Suppressor macrophage (primary cell): ENCODE measurements at regions not wholly inside any gene's neighbourhood (a gene's known extent, or its start where the extent isn't known, plus 50 kb on each side); places are given as distances from the start of the nearest gene placed in this dataset.
A peak's percentile ranks its signal among the peaks of the same experiment; 100 is the strongest.
"Not testable (repeated sequence)": the region's sequence is repeated elsewhere in the genome, so short reads cannot be mapped to it uniquely, and the experiment has no call there.

Experiments used
- DNase-seq, 4 experiments: peaks; one replicate each; pipeline ENCODE4 v3.0.0-alpha.2; 2020 to 2022

DNA sequence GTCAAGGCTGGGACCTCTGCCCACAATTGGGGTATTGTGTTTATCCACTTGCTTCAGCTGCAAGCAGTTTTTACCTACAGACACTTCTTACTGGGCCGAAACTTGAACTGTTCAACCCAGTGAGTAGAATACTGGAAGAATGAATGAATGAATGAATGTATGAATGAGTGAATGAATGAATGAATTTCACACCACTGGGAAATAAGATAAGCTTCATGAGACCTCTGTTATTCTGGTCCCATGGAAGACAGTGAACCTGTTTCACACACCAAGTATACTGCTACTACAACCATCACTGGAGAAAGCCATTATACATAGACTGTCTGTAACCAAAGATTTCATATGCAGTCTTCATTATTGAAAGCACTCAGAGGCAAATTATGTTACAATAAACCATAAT lies 295.0 kb upstream of the GULP1 start:
- DNase-seq: no peak

DNA sequence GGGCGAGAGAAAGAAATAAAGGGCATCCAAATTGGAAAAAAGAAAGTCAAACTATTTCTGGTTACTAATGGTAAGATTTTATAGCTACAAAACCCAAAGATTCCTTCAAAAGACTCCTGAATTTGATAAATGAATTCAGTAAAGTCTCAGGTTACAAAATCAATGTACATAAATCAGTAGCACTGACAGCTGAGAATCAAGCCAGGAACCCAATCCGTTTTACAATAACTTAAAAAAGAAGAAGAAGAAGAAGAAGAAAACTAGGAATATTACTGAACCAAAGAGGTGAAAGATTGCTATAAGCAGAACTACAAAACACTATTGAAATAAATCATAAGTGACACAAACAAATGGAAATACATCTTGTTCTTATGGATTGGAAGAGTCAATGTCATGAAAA lies 291.5 kb upstream of the GULP1 start:
- no peak for DNase-seq

DNA sequence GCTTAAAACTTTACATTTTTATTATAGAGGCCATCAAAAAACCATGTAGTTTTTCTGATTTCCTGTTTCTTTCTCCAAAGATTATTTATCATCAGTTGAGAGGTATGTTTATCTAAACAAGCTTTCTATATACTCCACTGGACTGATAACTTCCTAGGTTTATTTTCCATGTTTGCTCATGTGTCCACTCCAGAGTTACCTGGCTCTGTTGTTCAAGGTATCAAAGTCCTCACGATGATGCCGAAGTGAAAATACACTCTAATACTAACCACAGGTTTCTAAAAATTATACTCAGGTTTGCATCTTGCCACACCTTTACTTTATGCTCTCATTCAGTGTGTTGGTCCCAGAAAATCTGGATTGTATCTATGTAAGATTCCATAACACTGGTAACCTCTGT lies 287.9 kb upstream of the GULP1 start:
- no peak for DNase-seq

DNA sequence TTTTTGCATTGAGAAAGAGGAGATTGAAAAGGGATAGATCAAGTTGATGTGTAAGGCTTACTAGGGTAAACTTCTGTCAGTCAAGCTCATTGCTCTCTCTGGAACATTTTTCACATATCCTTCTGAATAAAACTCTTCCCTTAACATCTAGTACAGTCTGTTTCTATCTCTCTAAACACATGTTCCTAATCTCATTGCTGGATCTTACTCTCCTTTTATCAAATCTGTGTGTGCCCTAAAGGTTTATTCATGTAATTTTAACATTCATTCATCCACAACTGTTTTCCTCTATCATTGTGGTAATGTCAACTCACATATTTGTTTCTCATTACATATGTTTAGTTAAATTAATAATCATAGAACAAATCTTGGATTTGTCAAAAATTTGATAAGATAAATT lies 277.9 kb upstream of the GULP1 start:
- DNase-seq: no peak

DNA sequence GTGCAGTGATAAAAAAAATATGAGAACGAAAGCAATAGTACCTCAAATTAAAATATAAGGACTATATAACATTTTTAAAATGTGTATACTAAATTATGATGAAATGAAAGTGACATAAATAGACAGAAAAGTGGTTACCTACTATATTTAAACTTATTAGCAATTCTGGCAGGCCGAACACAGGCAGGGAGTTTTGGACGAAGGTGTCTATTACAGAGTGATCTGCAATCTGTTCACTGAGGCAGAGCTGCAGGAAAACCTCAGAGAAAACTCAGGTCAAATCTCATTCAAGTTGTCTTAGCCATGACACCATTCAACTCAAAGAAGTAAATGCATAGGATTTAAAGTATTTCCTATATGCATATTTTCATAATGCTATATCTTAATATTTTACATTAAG lies 274.8 kb upstream of the GULP1 start:
- DNase-seq: no peak

DNA sequence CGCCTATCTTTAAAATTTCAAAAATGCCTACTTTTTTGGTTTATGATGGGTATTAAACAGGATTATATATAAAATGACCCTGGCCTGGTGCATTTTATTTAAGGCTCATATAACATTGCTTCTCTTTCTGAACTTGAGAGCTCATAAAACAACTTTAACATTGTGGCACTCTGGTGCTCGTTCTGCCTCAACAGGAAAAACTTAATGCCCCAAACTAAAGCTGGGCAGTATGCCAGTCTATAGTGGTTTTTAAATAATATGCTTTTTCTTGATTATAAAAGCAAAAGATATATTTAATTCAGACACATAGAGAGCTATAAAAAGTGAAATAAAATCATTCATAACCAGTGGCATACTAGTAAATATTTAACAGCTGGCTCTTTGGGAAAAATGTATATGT lies 269.3 kb upstream of the GULP1 start:
- no peak for DNase-seq

DNA sequence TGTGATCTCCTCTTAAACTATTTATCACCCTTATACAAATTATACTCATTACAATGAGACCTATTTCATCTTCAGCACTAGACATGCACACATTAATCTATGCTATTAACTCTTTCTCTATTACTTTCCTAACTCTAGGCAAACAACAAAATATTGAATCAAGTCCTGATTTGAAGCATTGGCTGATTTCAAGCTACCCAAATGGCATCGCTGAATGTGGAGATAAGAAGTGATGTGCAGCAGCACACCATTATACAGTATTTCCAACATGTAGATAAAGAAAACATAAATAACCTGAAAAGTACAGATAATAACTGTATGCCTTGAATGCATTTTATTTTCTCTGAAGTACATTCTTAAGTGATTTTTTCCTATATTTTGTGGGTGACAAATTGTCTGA lies 268.6 kb upstream of the GULP1 start:
- DNase-seq: no peak

DNA sequence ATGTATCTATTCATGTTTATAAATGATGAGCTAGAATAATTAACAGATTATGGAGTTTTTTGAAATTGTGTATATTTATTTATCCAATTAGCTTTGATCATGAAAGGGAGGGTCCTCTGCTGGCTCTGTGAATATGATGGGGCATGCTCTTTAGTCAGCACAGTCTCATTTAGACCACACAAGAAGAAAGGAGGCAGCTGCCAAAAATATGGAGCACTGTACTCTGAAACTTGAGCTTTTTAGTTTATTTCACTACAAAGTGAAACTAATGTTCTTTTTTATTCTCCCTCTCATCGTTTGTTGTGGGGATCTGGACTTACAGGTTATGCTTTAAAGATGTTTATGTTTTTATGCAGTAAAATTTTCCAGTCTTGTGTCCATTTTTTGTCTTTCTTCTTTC lies 266.9 kb upstream of the GULP1 start:
- DNase-seq: no peak

DNA sequence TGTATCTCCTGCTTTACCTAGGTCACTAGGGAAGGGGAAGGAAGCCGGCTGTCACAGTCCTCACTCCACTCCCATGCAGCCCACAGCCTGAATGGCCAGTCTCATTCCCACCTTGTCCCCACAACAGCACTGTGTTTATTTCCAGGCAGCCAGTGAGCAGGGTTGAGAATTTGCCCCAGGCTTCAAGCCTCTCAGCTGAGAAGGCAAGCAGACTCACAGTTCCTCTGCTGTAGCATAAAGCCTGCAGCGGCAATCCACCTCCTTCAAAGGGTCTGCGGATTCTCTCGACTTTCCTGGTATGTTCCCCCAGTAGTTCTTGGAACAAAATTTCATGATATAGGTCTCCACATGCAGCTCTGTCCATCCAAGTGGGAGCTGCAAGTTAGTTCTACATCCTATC lies 262.9 kb upstream of the GULP1 start:
- no peak for DNase-seq

DNA sequence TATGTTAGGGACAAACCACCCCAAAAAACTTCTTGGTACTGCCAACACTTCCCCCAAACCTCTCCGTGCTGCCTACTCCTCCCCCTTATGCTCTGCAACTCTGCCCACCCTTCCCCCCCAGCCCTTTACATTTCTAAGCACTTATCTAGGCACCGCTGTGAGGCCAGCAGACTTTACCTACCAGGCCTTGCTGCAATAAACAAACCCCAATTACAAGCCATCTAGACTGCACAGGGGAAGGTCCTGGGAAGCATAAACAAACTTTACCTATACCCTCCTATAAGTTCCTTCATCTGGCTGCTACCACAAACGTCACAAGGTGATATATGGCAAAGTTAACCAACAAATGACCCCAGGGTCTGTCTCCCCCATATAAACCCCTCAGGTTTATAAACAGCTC lies 259.4 kb upstream of the GULP1 start:
- DNase-seq: no peak

DNA sequence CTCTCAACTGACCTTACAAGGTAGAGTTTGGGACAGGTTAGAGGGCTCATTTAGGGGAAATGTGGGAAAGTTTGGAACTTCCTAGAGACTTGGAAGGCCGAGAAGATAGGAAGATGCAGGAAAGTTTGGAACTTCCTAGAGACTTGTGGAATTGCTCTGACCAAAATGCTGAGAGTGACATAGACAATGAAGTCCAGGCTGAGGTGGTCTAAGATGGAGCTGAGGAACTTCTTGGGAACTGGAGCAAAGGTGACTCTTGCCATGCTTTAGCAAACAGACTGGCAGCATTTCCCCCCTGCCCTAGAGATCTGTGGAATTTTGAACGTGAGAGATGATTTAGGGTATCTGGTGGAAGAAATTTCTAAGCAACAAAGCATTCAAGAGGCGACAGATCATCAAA lies 258.9 kb upstream of the GULP1 start:
- DNase-seq: no peak

DNA sequence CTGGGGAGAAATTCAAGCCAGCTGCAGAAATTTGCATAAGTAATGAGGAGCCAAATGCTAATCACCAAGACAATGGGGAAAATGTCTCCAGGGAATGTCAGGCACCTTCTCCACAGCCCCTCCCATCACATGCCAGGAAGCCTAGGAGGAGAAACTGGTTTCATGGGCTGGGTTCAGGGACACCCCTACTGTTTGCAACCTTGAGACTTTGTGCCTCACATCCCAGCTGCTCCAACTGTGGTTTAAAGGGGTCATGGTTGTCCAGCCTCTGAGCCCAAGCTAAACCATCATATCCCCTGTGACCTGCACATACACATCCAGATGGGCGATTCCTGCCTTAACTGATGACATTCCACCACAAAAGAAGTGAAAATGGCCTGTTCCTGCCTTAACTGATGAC lies 258.4 kb upstream of the GULP1 start:
- not testable (repeated sequence) for DNase-seq

DNA sequence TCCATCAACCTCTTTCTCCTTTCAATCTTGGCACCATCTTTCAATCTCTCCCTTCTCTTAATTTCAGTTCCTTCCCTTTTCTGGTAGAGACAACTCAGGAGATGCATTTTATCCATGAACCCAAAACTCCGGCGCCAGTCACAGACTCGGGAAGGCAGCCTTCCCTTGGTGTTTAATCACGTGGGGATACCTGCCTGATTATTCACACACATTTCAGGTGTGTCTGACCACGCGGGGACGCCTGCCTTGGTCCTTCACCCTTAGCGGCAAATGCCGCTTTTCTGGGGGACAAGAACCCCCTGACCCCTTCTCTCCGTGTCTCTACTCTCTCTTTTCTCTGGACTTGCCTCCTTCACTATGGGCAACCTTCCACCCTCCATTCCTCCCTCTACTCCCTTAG lies 257.6 kb upstream of the GULP1 start:
- not testable (repeated sequence) for DNase-seq

DNA sequence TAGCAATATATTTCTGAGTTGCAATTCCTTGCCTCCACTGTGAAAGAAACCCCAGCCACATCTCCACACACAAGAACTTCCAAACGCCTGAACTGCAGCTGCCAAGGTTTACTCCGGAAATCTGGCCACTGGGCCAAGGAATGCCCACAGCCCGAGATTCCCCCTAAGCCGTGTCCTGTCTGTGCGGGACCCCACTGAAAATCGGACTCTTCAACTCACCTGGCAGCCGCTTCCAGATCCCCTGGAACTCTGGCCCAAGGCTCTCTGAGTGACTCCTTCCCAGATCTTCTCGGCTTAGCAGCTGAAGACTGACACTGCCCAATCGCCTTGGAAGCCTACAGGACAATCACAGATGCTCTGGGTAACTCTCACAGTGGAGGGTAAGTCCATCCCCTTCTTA lies 256.3 kb upstream of the GULP1 start:
- DNase-seq: not testable (repeated sequence)

DNA sequence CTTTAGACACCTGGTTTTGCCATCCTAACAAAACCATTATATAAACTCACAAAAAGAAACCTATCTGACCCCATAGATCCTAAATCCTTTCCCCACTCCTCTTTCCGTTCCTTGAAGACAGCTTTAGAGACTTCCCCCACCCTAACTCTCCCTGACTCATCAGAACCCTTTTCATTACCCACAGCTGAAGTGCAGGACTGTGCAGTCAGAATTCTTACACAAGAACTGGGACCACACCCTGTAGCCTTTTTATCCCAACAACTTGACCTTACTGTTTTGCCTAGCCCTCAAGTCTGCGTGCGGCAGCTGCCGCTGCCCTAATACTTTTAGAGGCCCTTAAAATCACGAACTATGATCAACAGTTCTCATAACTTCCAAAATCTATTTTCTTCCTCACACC lies 254.9 kb upstream of the GULP1 start:
- not testable (repeated sequence) for DNase-seq

DNA sequence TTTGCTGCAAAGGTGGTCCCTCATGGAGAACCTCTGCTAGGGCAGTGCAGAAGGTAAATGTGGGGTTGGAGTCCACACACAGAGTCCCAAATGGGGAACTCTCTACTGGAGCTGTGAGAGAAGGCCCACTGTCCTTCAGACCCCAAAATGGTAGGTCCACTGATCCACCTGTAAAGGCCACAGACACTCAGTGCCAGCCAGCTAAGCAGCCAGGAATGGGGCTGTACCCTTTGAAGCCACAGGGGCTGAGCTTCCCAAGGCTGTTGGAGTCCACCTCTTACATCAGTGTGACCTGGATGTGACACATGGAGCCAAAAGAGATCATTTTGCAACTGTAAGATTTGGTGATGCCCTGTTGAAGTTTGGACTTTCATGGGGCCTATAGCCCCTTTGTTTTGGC lies 252.4 kb upstream of the GULP1 start:
- DNase-seq: no peak

DNA sequence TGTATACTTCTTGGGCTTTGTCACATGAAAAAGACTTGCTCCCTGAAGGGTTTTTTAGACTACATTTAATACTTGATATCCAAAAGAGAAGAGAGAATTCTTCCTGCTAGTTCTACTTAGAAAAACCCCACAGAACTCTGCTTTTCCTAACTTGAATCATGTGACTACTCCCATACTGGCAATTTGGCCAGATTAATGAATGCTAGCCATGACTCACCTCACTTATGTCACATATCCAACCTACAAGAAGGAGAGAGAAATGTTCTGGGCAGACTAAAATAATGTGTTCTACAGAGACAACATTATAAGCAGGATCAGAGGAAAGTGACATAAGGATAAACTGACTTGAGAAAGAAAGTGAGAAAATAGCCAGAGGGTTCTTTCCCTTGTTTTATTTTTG lies 249.3 kb upstream of the GULP1 start:
- peak in 1 of 4 experiments; percentile 1 for DNase-seq

DNA sequence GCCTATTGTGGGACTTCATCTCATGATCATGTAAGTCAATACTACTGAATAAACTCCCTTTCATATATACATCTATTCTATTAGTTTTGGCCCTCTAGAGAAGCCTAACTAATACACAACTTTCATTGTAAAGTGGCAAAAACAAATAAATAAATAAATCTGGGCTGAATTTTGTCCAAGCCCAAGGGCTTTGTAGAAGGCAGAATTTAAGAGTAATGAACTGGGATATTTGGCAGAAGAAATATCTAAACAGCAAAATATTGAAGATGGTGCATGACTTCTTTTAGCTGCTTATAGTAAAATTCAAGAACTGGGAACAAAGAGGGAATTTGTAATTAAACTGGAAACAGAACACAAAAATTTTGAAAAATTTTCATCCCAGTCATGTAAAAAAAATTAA lies 246.7 kb upstream of the GULP1 start:
- DNase-seq: no peak

DNA sequence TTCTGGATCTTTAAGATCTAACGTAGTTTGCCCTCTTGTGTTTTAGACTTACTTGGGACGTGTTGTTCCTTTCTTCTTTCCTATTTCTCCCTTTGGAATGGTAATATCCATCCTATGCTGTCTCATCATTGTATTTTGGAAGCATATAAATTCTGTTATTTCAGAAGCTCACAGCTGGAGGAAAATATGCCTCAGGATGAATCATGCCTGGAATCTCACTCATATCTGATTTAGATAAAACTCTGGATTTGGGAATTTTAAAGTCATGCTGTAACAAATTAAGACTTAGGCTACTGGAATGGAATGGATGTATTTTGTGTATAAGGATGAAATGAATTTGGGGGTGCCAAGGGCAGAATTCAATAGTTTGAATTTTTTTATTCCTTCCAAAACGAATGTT lies 245.2 kb upstream of the GULP1 start:
- no peak for DNase-seq

DNA sequence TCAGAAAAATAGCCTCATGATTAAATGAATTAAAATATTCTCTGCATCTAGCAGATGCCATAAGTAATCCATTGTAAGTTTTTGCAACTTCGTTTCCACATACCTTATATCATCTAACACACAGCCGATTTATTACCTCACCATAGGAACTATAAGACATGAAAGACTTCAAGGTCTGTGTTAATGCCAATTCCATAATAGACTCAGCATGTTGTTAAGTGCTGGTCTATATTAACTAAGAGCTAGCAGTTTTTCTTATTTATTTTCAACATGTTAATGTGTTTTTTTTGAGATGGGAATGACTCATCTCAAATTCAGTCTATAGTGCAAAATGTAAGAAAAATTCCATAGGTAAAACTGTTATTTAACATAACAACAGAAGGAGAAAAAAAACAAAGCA lies 243.9 kb upstream of the GULP1 start:
- no peak for DNase-seq

DNA sequence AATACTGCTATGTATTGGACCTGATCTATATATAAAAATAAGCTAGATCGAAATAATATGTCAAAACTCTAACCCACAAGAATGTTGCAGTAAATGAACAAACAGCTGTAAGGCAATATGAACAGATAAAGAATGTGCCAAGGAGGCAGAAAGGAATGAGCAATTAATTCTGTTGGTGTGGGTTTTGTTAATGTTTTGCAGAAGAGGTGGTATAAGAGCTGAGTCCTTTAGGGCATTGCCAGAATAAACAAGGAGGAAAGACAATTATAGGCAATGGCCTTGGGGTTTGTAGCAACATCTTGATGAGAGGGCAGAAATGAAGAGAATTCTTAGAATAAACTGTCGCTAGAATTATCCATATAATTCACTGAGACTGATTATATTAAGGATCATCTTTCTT lies 240.9 kb upstream of the GULP1 start:
- no peak for DNase-seq

DNA sequence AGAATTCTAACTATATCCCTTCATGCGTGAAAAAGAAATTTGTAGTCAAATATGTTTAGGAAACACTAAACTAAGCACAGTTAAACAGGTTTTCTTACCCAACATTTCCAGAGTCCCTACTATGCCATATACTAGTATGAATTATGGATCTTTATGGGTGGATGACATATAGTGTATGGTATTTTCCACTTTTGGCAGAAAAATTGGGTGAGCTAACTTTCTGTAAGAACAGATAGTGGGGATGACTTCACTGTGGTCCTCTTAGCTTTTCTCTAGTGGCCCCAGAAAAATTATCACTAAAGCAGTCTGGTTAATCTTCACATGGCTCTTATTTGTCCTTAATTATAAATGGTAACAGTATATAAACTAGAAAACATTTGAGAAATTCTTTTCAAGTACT lies 240.0 kb upstream of the GULP1 start:
- DNase-seq: no peak

DNA sequence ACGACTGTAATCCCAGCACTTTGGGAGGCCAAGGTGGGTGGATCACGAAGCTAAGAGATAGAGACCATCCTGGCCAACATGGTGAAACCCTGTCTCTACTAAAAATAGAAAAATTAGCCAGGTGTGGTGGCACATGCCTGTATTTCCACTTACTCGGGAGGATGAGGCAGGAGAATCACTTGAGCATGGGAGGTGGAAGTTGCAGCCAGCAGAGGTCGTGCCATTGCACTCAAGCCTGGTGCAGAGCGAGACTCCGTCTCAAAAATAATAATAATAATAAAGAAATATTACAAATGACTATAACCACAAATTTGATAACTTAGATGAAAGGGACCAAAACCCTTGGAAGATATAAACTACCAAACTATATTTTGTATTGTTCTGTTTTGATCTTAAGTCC lies 226.3 kb upstream of the GULP1 start:
- DNase-seq: no peak

DNA sequence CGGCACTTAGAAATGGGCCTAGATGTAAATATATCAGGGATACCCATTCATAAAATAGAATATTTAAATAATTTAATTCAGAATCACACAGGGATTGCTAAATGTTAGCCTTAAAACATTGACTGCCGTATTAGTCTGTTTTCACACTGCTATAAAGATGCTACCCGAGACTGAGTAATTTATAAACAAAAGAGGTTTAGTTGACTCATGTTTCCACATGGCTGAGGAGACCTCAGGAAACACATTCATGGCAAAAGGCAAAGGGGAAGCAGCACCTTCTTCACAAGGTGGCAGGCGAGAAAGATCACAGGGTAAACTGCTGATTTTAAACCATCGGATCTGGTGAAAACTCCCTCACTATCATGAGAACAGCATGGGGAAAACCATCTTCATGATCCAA lies 223.6 kb upstream of the GULP1 start:
- DNase-seq: no peak

DNA sequence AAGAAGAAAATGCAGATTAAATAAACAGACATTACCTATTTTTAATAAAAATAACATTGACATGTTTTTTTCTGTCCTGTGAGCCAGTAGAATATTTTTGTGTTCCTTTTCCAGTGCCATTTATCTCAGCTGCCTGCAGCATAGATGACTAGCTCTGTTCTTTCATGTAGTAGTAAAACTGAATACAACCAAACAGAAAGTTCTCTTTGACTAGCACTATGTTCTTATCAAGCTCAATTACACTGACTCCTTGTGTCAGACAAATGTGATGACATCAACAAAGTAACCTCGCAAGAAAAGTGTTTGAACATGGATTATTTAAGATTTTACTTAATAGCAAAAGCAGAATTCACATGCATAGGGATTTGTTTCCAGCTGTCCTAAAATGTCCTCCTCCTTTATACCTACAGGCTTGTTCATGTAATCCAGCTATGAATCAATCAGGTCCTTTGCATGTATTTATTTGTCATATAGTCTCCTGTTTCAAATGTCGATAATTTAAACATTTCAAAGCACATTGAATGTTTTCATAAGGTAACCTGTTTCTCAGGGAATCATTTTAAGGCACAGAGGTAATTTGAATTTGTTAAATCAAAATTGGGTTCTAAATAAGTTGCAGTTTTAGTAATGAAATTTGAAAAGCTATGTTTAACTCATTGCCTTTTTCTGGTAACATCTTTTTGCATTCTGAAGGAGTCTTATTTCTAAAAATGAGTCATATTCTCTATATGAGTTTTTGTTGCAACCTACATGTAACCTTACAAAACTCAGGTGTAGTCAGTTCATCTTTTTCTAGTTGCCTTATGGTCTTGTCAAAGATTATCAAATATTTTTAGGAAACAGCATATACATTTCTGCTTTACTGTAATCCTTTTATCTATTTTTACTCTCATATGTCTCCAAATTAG lies 215.3 kb upstream of the GULP1 start:
- DNase-seq: no peak
